A549 (cell line): ENCODE measurements at regions not wholly inside any gene's neighbourhood (a gene's known extent, or its start where the extent isn't known, plus 50 kb on each side); places are given as distances from the start of the nearest gene placed in this dataset.

Experiments
- ATAC-seq, 2 experiments: fragments of 200-7000 bp in 1 of 2; fragments of >200 bp in 1 of 2; cut with Nextera tagmentation in 1 of 2; cut with Tn5 transposase in 1 of 2; 3 replicates each; pipeline versions ENCODE4 v1.8.0 to v1.9.1; 2018 to 2020; ENCODE audit warnings: mild to moderate bottlenecking in 1 of 2, moderate library complexity in 1 of 2
- CTCF ChIA-PET: fragments of 300-600 bp; sonication (Branson Sonifier 250); formaldehyde crosslinking; extraction: SDS; loops from one replicate; lab custom pipeline; 2021; ENCODE audit warnings: antibody characterized with exemption, inconsistent platforms; lab: Yijun Ruan, JAX
- POLR2A ChIA-PET: fragments of 350-600 bp; formaldehyde crosslinking; extraction: SDS; loops from one replicate; lab custom pipeline; 2021; ENCODE audit warnings: antibody characterized with exemption, inconsistent platforms; lab: Yijun Ruan, JAX
- DNase-seq, 2 experiments: peaks; one replicate each; pipeline versions ENCODE4 v3.0.0 to v3.0.0-alpha.2; 2011 to 2016; ENCODE audit warnings: low read depth in 1 of 2, low spot score in 1 of 2
- FAIRE-seq: peaks from 2 replicates; lab custom pipeline; 2011; peaks lifted over from hg19 to GRCh38; lab: Jason Lieb, UNC
- H3K27ac ChIP-seq, 2 experiments: fragments of >200 bp; sonication (Bioruptor Twin); formaldehyde crosslinking; 3 replicates each; pipeline ENCODE4 v1.5.1; 2016 to 2017
- H3K4me1 ChIP-seq: fragments of >200 bp; sonication (Bioruptor Twin); formaldehyde crosslinking; 3 replicates; pipeline ENCODE4 v1.6.1; 2016
- H3K4me2 ChIP-seq: fragments of >200 bp; sonication (Bioruptor Twin); formaldehyde crosslinking; 3 replicates; pipeline ENCODE4 v1.6.1; 2016
- H3K4me3 ChIP-seq: fragments of >200 bp; sonication (Bioruptor Twin); formaldehyde crosslinking; 3 replicates; pipeline ENCODE4 v1.5.1; 2016
- H3K9me3 ChIP-seq: fragments of >200 bp; sonication (Bioruptor Twin); formaldehyde crosslinking; 3 replicates; pipeline ENCODE4 v1.6.1; 2016
- BCL3 ChIP-seq: fragments of >200 bp; sonication (Bioruptor Twin); formaldehyde crosslinking; IDR thresholded peaks from 3 replicates; pipeline ENCODE4 v1.6.1; 2016
- CEBPB ChIP-seq, 2 experiments: fragments of >200 bp in 1 of 2; sonication (Bioruptor Twin) in 1 of 2; formaldehyde crosslinking in 1 of 2; IDR thresholded peaks; 2 replicates each; pipeline ENCODE4 v1.6.1; 2012 to 2016
- CTCF ChIP-seq: fragments of >200 bp; sonication (Bioruptor Twin); formaldehyde crosslinking; IDR thresholded peaks from 3 replicates; pipeline ENCODE4 v1.5.1; 2016
- EP300 ChIP-seq, 2 experiments: fragments of >200 bp; sonication (Bioruptor Twin); formaldehyde crosslinking; IDR thresholded peaks; 2 replicates in 1 of 2; 3 replicates in 1 of 2; pipeline ENCODE4 v1.6.1; 2016 to 2017
- ESRRA ChIP-seq: fragments of 150-350 bp; IDR thresholded peaks from 2 replicates; pipeline ENCODE4 v1.6.1; 2014; ENCODE audit warnings: mild to moderate bottlenecking, low read length, borderline replicate concordance
- FOXS1 ChIP-seq: fragments of 250-450 bp; sonication (Bioruptor Pico); IDR thresholded peaks from 2 replicates; pipeline ENCODE4 v1.5.0; 2020; ENCODE audit warnings: mild to moderate bottlenecking, moderate library complexity
- HOXB5 ChIP-seq: fragments of 250-450 bp; sonication (Bioruptor Pico); IDR thresholded peaks from 2 replicates; pipeline ENCODE4 v1.5.0; 2020; ENCODE audit warnings: mild to moderate bottlenecking, moderate library complexity
- JUN ChIP-seq, 2 experiments: fragments of >200 bp; sonication (Bioruptor Twin); formaldehyde crosslinking; IDR thresholded peaks; 2 replicates in 1 of 2; 3 replicates in 1 of 2; pipeline ENCODE4 v1.6.1; 2016 to 2017
- MYC ChIP-seq: IDR thresholded peaks from 2 replicates; pipeline ENCODE4 v1.6.1; 2012; ENCODE audit warnings: mild to moderate bottlenecking, inconsistent platforms, low read length, improper control_type of control experiment, borderline replicate concordance
- PBX3 ChIP-seq: IDR thresholded peaks from 2 replicates; pipeline ENCODE4 v1.6.1; 2012
- POLR2AphosphoS2 ChIP-seq: conservative IDR thresholded peaks from 2 replicates; pipeline ENCODE4 v1.6.1; 2012; ENCODE audit warnings: low read length, improper control_type of control experiment, inconsistent platforms
- RAD21 ChIP-seq, 2 experiments: fragments of >200 bp in 1 of 2; sonication (Bioruptor Twin) in 1 of 2; formaldehyde crosslinking in 1 of 2; IDR thresholded peaks in 1 of 2; conservative IDR thresholded peaks in 1 of 2; 2 replicates in 1 of 2; 3 replicates in 1 of 2; pipeline ENCODE4 v1.6.1; 2012 to 2018; ENCODE audit warnings: inconsistent platforms in 1 of 2
- RARB ChIP-seq: fragments of 250-450 bp; sonication (Bioruptor Pico); IDR thresholded peaks from 2 replicates; pipeline ENCODE4 v1.8.0; 2021; ENCODE audit warnings: mild to moderate bottlenecking, moderate library complexity
- RCOR1 ChIP-seq: fragments of 150-350 bp; IDR thresholded peaks from 2 replicates; pipeline ENCODE4 v1.6.1; 2014; ENCODE audit warnings: antibody characterized with exemption, low read length, low read depth
- REST ChIP-seq: fragments of 200-600 bp; sonication (generic); IDR thresholded peaks from 2 replicates; pipeline ENCODE4 v1.6.1; 2016; ENCODE audit warnings: antibody characterized with exemption, mild to moderate bottlenecking, moderate library complexity
- RFX5 ChIP-seq: fragments of 450-650 bp; IDR thresholded peaks from 2 replicates; pipeline ENCODE4 v1.7.1; 2014; ENCODE audit warnings: antibody characterized with exemption, mild to moderate bottlenecking, moderate library complexity
- TFCP2L1 ChIP-seq: fragments of 250-450 bp; sonication (Bioruptor Pico); IDR thresholded peaks from 2 replicates; pipeline ENCODE4 v1.5.0; 2021; ENCODE audit warnings: mild to moderate bottlenecking
- ZFP36 ChIP-seq: fragments of 450-650 bp; IDR thresholded peaks from 2 replicates; pipeline ENCODE4 v1.6.1; 2014; ENCODE audit warnings: borderline replicate concordance; ENCODE audit not compliant: partially characterized antibody
- ZSCAN20 ChIP-seq: fragments of 250-450 bp; sonication (Bioruptor Pico); IDR thresholded peaks from 2 replicates; pipeline ENCODE4 v1.8.0; 2022; ENCODE audit warnings: mild to moderate bottlenecking, moderate library complexity
- WGBS: methylation state at CpG from one replicate; pipeline ENCODE4 v1.1.6; 2017; ENCODE audit errors: missing lambda C conversion rate; 5-methylcytosine and 5-hydroxymethylcytosine counted together

- POLR2A ChIA-PET: no interaction called here
- CTCF ChIA-PET: no interaction called here
- H3K4me2 ChIP-seq: no peak overlapping the region
- H3K4me1 ChIP-seq: no peaks in the 10 kb centered on the region
- FAIRE-seq (no peak), ATAC-seq (no peak), DNase-seq (no peak)
- no peak overlapping the region for H3K27ac ChIP-seq
- no peaks in the 10 kb centered on the region for H3K9me3 ChIP-seq
- WGBS: 5% methylated on average over 4 of the region's 4 CpGs
- no peak overlapping the region for H3K4me3 ChIP-seq
- TF ChIP-seq JUN (IDR thresholded peaks at IDR 0.05) (no peak), BCL3 (no peak), MYC (no peak), RAD21 (conservative IDR thresholded peaks at IDR 0.05 in 1 of 2, IDR thresholded peaks at IDR 0.05 in 1 of 2) (no peak)
Measured at GRCh38 chr2:16958266-16958665, 292.6 kb upstream of the CYRIA start.

- no peak for DNase-seq
- 0% methylated on average over 1 of the region's 1 CpG for WGBS
- H3K9me3 ChIP-seq: no peaks in the 10 kb centered on the region; the same call in 2 of the 3 replicates
- CTCF ChIA-PET: no interaction called here
- TF ChIP-seq RARB (CRISPR knock-in tag): no peak
- no peak for TF ChIP-seq JUN (IDR thresholded peaks at IDR 0.05)
- no peak for TF ChIP-seq TFCP2L1
- TF ChIP-seq ZSCAN20 (CRISPR knock-in tag): no peak
- no peak for TF ChIP-seq ESRRA
- no peak for TF ChIP-seq RFX5
- no peak for TF ChIP-seq EP300 (IDR thresholded peaks at IDR 0.05)
- no peak for TF ChIP-seq BCL3
- no peak for TF ChIP-seq POLR2AphosphoS2
- no peak for TF ChIP-seq HOXB5
- no peak for TF ChIP-seq RCOR1
- no peak for TF ChIP-seq CTCF
- TF ChIP-seq CEBPB (IDR thresholded peaks at IDR 0.05): no peak
- no peak for TF ChIP-seq FOXS1 (CRISPR knock-in tag)
- TF ChIP-seq REST: no peak
- no peak for TF ChIP-seq PBX3
- TF ChIP-seq ZFP36: no peak
- H3K4me2 ChIP-seq: no peak overlapping the region
- no peak for FAIRE-seq
- no peaks in the 10 kb centered on the region for H3K4me1 ChIP-seq
- H3K4me3 ChIP-seq: no peak overlapping the region
- POLR2A ChIA-PET: no interaction called here
- no peak overlapping the region for H3K27ac ChIP-seq
- no peak for ATAC-seq
Measured at GRCh38 chr2:16952805-16953204, 287.2 kb upstream of the CYRIA start.
